IMR-90 (cell line): ENCODE measurements at regions not wholly inside any gene's neighbourhood (a gene's known extent, or its start where the extent isn't known, plus 50 kb on each side); places are given as distances from the start of the nearest gene placed in this dataset.

ENCODE experiments used
- ATAC-seq: fragments of 200-7000 bp; cut with Tn5 transposase; 2 replicates; pipeline ENCODE4 v1.9.1; 2020; ENCODE audit warnings: low read depth, mild to moderate bottlenecking, moderate library complexity
- BruUV-seq: library from RNA; stranded (reverse); fragments of 400-500 nt; replicated peaks from 2 replicates; lab custom pipeline; 2021; lab: Mats Ljungman, UMichigan
- CTCF ChIA-PET: fragments of 300-600 bp; formaldehyde crosslinking; extraction: SDS; loops from one replicate; lab custom pipeline; 2021; ENCODE audit warnings: antibody characterized with exemption; lab: Yijun Ruan, JAX
- POLR2A ChIA-PET: fragments of 300-600 bp; sonication (Branson Sonifier 250); formaldehyde crosslinking; loops from one replicate; lab custom pipeline; 2022; ENCODE audit warnings: antibody characterized with exemption; ENCODE audit not compliant: unreplicated experiment; lab: Charles Lee
- DNase-seq: peaks from one replicate; pipeline ENCODE4 v3.0.0; 2013
- H2AFZ ChIP-seq: replicated peaks from 2 replicates; pipeline ENCODE3; 2013; ENCODE audit warnings: low read length, mild to moderate bottlenecking; ENCODE audit not compliant: poor library complexity
- H2AK5ac ChIP-seq: 2 replicates; pipeline ENCODE4 v1.6.1; 2013; ENCODE audit warnings: low read depth, low read length, inconsistent platforms
- H2AK9ac ChIP-seq: replicated peaks from 2 replicates; pipeline ENCODE3; 2013; ENCODE audit warnings: mild to moderate bottlenecking, low read depth, low read length, moderate library complexity; ENCODE audit not compliant: poor library complexity
- H2BK120ac ChIP-seq: 2 replicates; pipeline ENCODE4 v1.6.1; 2013; ENCODE audit warnings: low read depth, low read length, inconsistent platforms
- H2BK15ac ChIP-seq: 3 replicates; pipeline ENCODE4 v1.6.1; 2013; ENCODE audit warnings: low read depth, low read length, inconsistent platforms
- H2BK20ac ChIP-seq: 2 replicates; pipeline ENCODE4 v1.6.1; 2013; ENCODE audit warnings: low read depth, mild to moderate bottlenecking, inconsistent platforms, low read length, moderate library complexity
- H2BK5ac ChIP-seq: 2 replicates; pipeline ENCODE4 v1.6.1; 2013; ENCODE audit warnings: mild to moderate bottlenecking, low read depth, low read length, inconsistent platforms; ENCODE audit not compliant: poor library complexity, severe bottlenecking
- H3K14ac ChIP-seq: replicated peaks from 2 replicates; pipeline ENCODE4 v1.6.1; 2013; ENCODE audit warnings: low read depth, low read length, inconsistent platforms
- H3K18ac ChIP-seq: 2 replicates; pipeline ENCODE4 v1.6.1; 2013; ENCODE audit warnings: low read depth, low read length, control low read depth
- H3K23ac ChIP-seq: 2 replicates; pipeline ENCODE4 v1.6.1; 2013; ENCODE audit warnings: low read depth, low read length, inconsistent platforms
- H3K27ac ChIP-seq: 2 replicates; pipeline ENCODE4 v1.5.1; 2013; ENCODE audit warnings: mild to moderate bottlenecking, control low read depth, low read length; ENCODE audit not compliant: insufficient read depth
- H3K27me3 ChIP-seq: 2 replicates; pipeline ENCODE4 v1.6.1; 2013; ENCODE audit warnings: low read length; ENCODE audit not compliant: control insufficient read depth, insufficient read depth
- H3K36me3 ChIP-seq: 2 replicates; pipeline ENCODE4 v1.6.1; 2013; ENCODE audit warnings: low read length, mixed read lengths; ENCODE audit not compliant: control insufficient read depth, insufficient read depth
- H3K4ac ChIP-seq: 2 replicates; pipeline ENCODE4 v1.6.1; 2013; ENCODE audit warnings: low read depth, low read length, inconsistent platforms
- H3K4me1 ChIP-seq: 2 replicates; pipeline ENCODE4 v1.6.1; 2013; ENCODE audit warnings: low read length, mixed read lengths; ENCODE audit not compliant: control insufficient read depth, insufficient read depth
- H3K4me2 ChIP-seq: 2 replicates; pipeline ENCODE4 v1.6.1; 2013; ENCODE audit warnings: low read depth, mild to moderate bottlenecking, control low read depth, low read length, moderate library complexity
- H3K4me3 ChIP-seq: 2 replicates; pipeline ENCODE4 v1.5.1; 2013; ENCODE audit warnings: low read depth, mild to moderate bottlenecking, control low read depth, low read length, moderate library complexity; ENCODE audit not compliant: insufficient read depth
- H3K56ac ChIP-seq: 2 replicates; pipeline ENCODE4 v1.6.1; 2013; ENCODE audit warnings: low read length, inconsistent platforms; ENCODE audit not compliant: insufficient read depth; ENCODE audit errors: extremely low read depth
- H3K79me1 ChIP-seq, 2 experiments: 2 replicates each; pipeline ENCODE4 v1.6.1; 2013; ENCODE audit warnings: low read length in 2 of 2, inconsistent platforms in 1 of 2, low read depth in 1 of 2
- H3K9ac ChIP-seq: 2 replicates; pipeline ENCODE4 v1.6.1; 2013; ENCODE audit warnings: low read depth, low read length, control low read depth
- H3K9me1 ChIP-seq: 2 replicates; pipeline ENCODE4 v1.6.1; 2013; ENCODE audit warnings: low read length, inconsistent platforms; ENCODE audit not compliant: insufficient read depth
- H3K9me3 ChIP-seq: 2 replicates; pipeline ENCODE4 v1.6.1; 2013; ENCODE audit warnings: low read length; ENCODE audit not compliant: control insufficient read depth, insufficient read depth
- H4K20me1 ChIP-seq: 2 replicates; pipeline ENCODE4 v1.6.1; 2013; ENCODE audit warnings: low read length, inconsistent platforms; ENCODE audit not compliant: insufficient read depth
- H4K5ac ChIP-seq: 2 replicates; pipeline ENCODE4 v1.6.1; 2013; ENCODE audit warnings: mild to moderate bottlenecking, low read depth, low read length, control low read depth
- H4K8ac ChIP-seq, 2 experiments: 2 replicates each; pipeline ENCODE4 v1.6.1; 2013; ENCODE audit warnings: low read depth in 2 of 2, low read length in 2 of 2, control low read depth in 1 of 2, inconsistent platforms in 1 of 2
- H4K91ac ChIP-seq: 2 replicates; pipeline ENCODE4 v1.6.1; 2013; ENCODE audit warnings: low read depth, low read length, inconsistent platforms; ENCODE audit not compliant: insufficient read depth
- CHD1 ChIP-seq: IDR thresholded peaks from 2 replicates; pipeline ENCODE4 v1.6.1; 2012; ENCODE audit warnings: low read depth, low read length, improper control_type of control experiment
- SMC3 ChIP-seq: fragments of 150-350 bp; IDR thresholded peaks from 2 replicates; pipeline ENCODE4 v1.6.1; 2016; ENCODE audit warnings: low read depth, mild to moderate bottlenecking, antibody characterized with exemption, low read length, moderate library complexity
- WGBS, 2 experiments: methylation state at CpG; one replicate each; pipeline versions ENCODE4 v1.1.5 to v1.1.7; 2013; ENCODE audit warnings: missing lambda C conversion rate in 2 of 2; ENCODE audit not compliant: insufficient read length in 1 of 2; ENCODE audit errors: extremely low coverage in 2 of 2; 5-methylcytosine and 5-hydroxymethylcytosine counted together
- dilution Hi-C: fragments of 300-500 bp; cut with HindIII; formaldehyde crosslinking; loops from one replicate; pipeline ENCODE4 v1.14.3; 2018; ENCODE audit warnings: low sequenced_read_pairs; ENCODE audit not compliant: unreplicated experiment
- in situ Hi-C: fragments of 300-500 bp; cut with MboI; formaldehyde crosslinking; loops from 3 replicates; pipeline ENCODE4 v1.14.3; 2019; ENCODE audit warnings: low sequenced_read_pairs, inconsistent platforms, mixed read lengths
- intact Hi-C: fragments of 100-400 bp; cut with micrococcal nuclease; formaldehyde crosslinking; loops from 2 replicates; pipeline ENCODE4 v1.10.0; 2022

- no peaks in the 10 kb centered on the region for H4K20me1 ChIP-seq
- H3K18ac ChIP-seq, result no peak overlapping the region
- no peak overlapping the region for H2BK5ac ChIP-seq
- no peak overlapping the region for H3K4me3 ChIP-seq
- no peak overlapping the region for H3K9ac ChIP-seq
- intact Hi-C loops, result no loop called here
- no TSS peak for BruUV-seq
- no peak overlapping the region for H4K5ac ChIP-seq
- no peak overlapping the region for H2BK120ac ChIP-seq
- H3K9me1 ChIP-seq, result no peaks in the 10 kb centered on the region
- ChIA-PET CTCF (no interaction called here), POLR2A (no interaction called here)
- no peak overlapping the region for H2BK15ac ChIP-seq
- H3K27ac ChIP-seq, result no peak overlapping the region
- no peak overlapping the region for H2AFZ ChIP-seq
- no peak overlapping the region for H4K91ac ChIP-seq
- dilution Hi-C loops, result no loop called here
- no peak overlapping the region for H3K4ac ChIP-seq
- no peak overlapping the region for H2AK9ac ChIP-seq
- H2AK5ac ChIP-seq, result no peak overlapping the region
- WGBS, 2 experiments, result no CpG with 5 or more reads among the region's 1 CpG
- no peak for TF ChIP-seq SMC3
- no peak for TF ChIP-seq CHD1
- H3K23ac ChIP-seq, result no peak overlapping the region
- no peaks in the 10 kb centered on the region for H3K36me3 ChIP-seq
- H3K56ac ChIP-seq, result no peak overlapping the region
- no peak overlapping the region for H2BK20ac ChIP-seq
- H3K4me2 ChIP-seq, result no peak overlapping the region
- no peak overlapping the region for H3K14ac ChIP-seq
- in situ Hi-C loops, result no loop called here
- H3K79me1 ChIP-seq, result no peaks in the 10 kb centered on the region
- ATAC-seq, result no peak
- H3K27me3 ChIP-seq, result no peaks in the 10 kb centered on the region
- H3K4me1 ChIP-seq, result no peaks in the 10 kb centered on the region
- no peak overlapping the region for H4K8ac ChIP-seq
- H3K9me3 ChIP-seq, result no peaks in the 10 kb centered on the region
- DNase-seq, result no peak
These were observed 727.0 kb upstream of the NEGR1 start for GRCh38 chr1:73009311-73009710.
